ENCODE measurements at regions not wholly inside any gene's neighbourhood (a gene's known extent, or its start where the extent isn't known, plus 50 kb on each side); places are given as distances from the start of the nearest gene placed in this dataset.

- POLR2A ChIA-PET, result no interaction called here
- Mint-ChIP-seq H3K36me3 (ENCODE audit: low read depth) (no peaks in the 10 kb centered on the region), H3K9me3 (no peaks in the 10 kb centered on the region)
Measured at GRCh38 chr10:4522296-4523000, 303.6 kb upstream of the AKR1E2 start.

GRCh38 chr10:4519658-4520402 is 306.2 kb upstream of the AKR1E2 start:
- intact Hi-C loops (cut with micrococcal nuclease), result no loop called here
- Mint-ChIP-seq H3K4me3 (no peak overlapping the region), H3K27me3 (peaks cover 9% of the 10 kb centered on the region), H3K27ac (no peak overlapping the region), H3K36me3 (ENCODE audit: low read depth) (no peaks in the 10 kb centered on the region), H3K4me1 (peaks cover 12% of the 10 kb centered on the region), H3K9me3 (no peaks in the 10 kb centered on the region)
- TF ChIP-seq CTCF (IDR thresholded peaks at IDR 0.05), result no peak
- ATAC-seq (ENCODE audit: low read depth), result no peak
- ChIA-PET CTCF (no interaction called here), POLR2A (no interaction called here)
- no peak for DNase-seq

More at GRCh38 chr10:4522296-4523000, 303.6 kb upstream of the AKR1E2 start:
- Mint-ChIP-seq H3K4me1 (no peaks in the 10 kb centered on the region), H3K27ac (no peak overlapping the region), H3K4me3 (no peak overlapping the region), H3K27me3 (peaks cover 12% of the 10 kb centered on the region)
- DNase-seq (no peak), ATAC-seq (ENCODE audit: low read depth) (no peak)
- CTCF ChIA-PET, result no interaction called here
- TF ChIP-seq CTCF (IDR thresholded peaks at IDR 0.05), result no peak
- intact Hi-C loops (cut with micrococcal nuclease), result no loop called here

DNA sequence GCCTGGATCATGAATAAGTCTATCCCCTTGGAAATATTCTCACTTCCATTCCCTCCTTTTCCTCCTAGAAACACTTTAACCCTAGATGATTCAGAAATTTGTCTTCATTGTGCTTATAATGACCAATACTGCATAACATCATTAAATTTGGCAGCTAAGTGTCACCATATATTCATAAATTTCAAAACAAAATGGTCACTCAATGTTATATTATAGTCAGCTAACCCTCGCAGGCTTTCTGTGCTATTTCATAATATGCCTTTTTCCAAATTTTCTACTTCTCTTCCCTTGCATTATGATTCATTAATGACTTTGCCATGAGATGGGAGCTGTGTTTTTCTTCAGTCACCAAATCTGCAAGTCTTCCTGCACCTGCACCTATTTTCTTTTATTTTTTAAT is 308.3 kb upstream of the AKR1E2 start:
- Mint-ChIP-seq H3K36me3 (ENCODE audit: low read depth) (no peaks in the 10 kb centered on the region), H3K9me3 (no peaks in the 10 kb centered on the region), H3K27me3 (peaks cover 6% of the 10 kb centered on the region), H3K27ac (no peak overlapping the region), H3K4me1 (peaks cover 26% of the 10 kb centered on the region), H3K4me3 (no peak overlapping the region)
- ChIA-PET POLR2A (no interaction called here), CTCF (no interaction called here)
- intact Hi-C loops (cut with micrococcal nuclease), result no loop called here
- DNase-seq, result no peak
- ATAC-seq (ENCODE audit: low read depth), result no peak
- no peak for TF ChIP-seq CTCF (IDR thresholded peaks at IDR 0.05)

GRCh38 chr10:4515721-4516120 is 310.3 kb upstream of the AKR1E2 start:
- Mint-ChIP-seq H3K9me3 (no peaks in the 10 kb centered on the region), H3K4me1 (peaks cover 26% of the 10 kb centered on the region), H3K27me3 (peaks cover 6% of the 10 kb centered on the region), H3K27ac (no peak overlapping the region), H3K4me3 (peak overlapping the region; percentile 12), H3K36me3 (ENCODE audit: low read depth) (no peaks in the 10 kb centered on the region)
- DNase-seq (no peak), ATAC-seq (ENCODE audit: low read depth) (no peak)
- intact Hi-C loops (cut with micrococcal nuclease), result no loop called here
- POLR2A ChIA-PET, result interaction anchor here (1.0 kb wide), 1 partner anchor 731 kb away, joined by 3 read pairs; the partner anchor contains the start of gene KLF6
- CTCF ChIA-PET, result no interaction called here
- no peak for TF ChIP-seq CTCF (IDR thresholded peaks at IDR 0.05)

- ChIA-PET POLR2A (interaction anchor here (1.0 kb wide), 1 partner anchor 729 kb away, joined by 3 read pairs; the partner anchor contains the start of gene KLF6), CTCF (no interaction called here)
- peak overlapping the region; percentile 75 for H3K27ac Mint-ChIP-seq
- DNase-seq (peak; percentile 36), ATAC-seq (ENCODE audit: low read depth) (peak; percentile 78)
- peaks cover 4% of the 10 kb centered on the region for H3K27me3 Mint-ChIP-seq
- TF ChIP-seq CTCF (IDR thresholded peaks at IDR 0.05), result no peak
- H3K36me3 Mint-ChIP-seq (ENCODE audit: low read depth), result no peaks in the 10 kb centered on the region
- peak overlapping the region; percentile 68 for H3K4me3 Mint-ChIP-seq
- intact Hi-C loops (cut with micrococcal nuclease), result no loop called here
- H3K9me3 Mint-ChIP-seq, result no peaks in the 10 kb centered on the region
- H3K4me1 Mint-ChIP-seq, result peaks cover 26% of the 10 kb centered on the region
Measured at GRCh38 chr10:4514445-4515108, 311.4 kb upstream of the AKR1E2 start.
